GM18858 (cell line): ENCODE measurements at regions not wholly inside any gene's neighbourhood (a gene's known extent, or its start where the extent isn't known, plus 50 kb on each side); places are given as distances from the start of the nearest gene placed in this dataset.

Experiments used
- ATAC-seq: cut with Tn5 transposase; IDR thresholded peaks from one replicate; pipeline ENCODE4 v1.9.1; 2021; ENCODE audit not compliant: unreplicated experiment

GRCh38 chr12:29086325-29087271 is 62.5 kb upstream of the FAR2 start:
- ATAC-seq = no peak

- ATAC-seq = no peak
These were observed 60.4 kb upstream of the FAR2 start for GRCh38 chr12:29088611-29089219.
